Stimulated activated naive CD8-positive, alpha-beta T cell treated with anti-CD3 and anti-CD28 coated beads, Interleukin-15, Interleukin-2, amounts not matched to agents 100 ng/mL and 50 ng/mL, for 24 hours (primary cell): ENCODE measurements at regions not wholly inside any gene's neighbourhood (a gene's known extent, or its start where the extent isn't known, plus 50 kb on each side); places are given as distances from the start of the nearest gene placed in this dataset.

Experiments used
- H3K27ac Mint-ChIP-seq: one replicate; pipeline ENCODE4 v1.8.0; 2021; ENCODE audit warnings: mild to moderate bottlenecking, mixed read lengths
- H3K27me3 Mint-ChIP-seq: one replicate; pipeline ENCODE4 v1.8.0; 2021; ENCODE audit warnings: mixed read lengths
- H3K36me3 Mint-ChIP-seq: one replicate; pipeline ENCODE4 v1.8.0; 2021; ENCODE audit warnings: low read depth, mixed read lengths
- H3K4me1 Mint-ChIP-seq: one replicate; pipeline ENCODE4 v1.8.0; 2021; ENCODE audit warnings: low read depth, mixed read lengths
- H3K4me3 Mint-ChIP-seq: one replicate; pipeline ENCODE4 v1.8.0; 2021; ENCODE audit warnings: mild to moderate bottlenecking, mixed read lengths
- H3K9me3 Mint-ChIP-seq: one replicate; pipeline ENCODE4 v1.8.0; 2021; ENCODE audit warnings: mixed read lengths

- no peaks in the 10 kb centered on the region for H3K27me3 Mint-ChIP-seq
- no peaks in the 10 kb centered on the region for H3K9me3 Mint-ChIP-seq
- no peaks in the 10 kb centered on the region for H3K36me3 Mint-ChIP-seq
- H3K4me3 Mint-ChIP-seq, result no peak overlapping the region
- H3K4me1 Mint-ChIP-seq, result no peaks in the 10 kb centered on the region
- H3K27ac Mint-ChIP-seq, result no peak overlapping the region
These were observed 459.5 kb downstream of the DHX35 start for GRCh38 chr20:39421571-39422105.

- peaks cover 3% of the 10 kb centered on the region for H3K27me3 Mint-ChIP-seq
- H3K27ac Mint-ChIP-seq, result no peak overlapping the region
- no peak overlapping the region for H3K4me3 Mint-ChIP-seq
- H3K9me3 Mint-ChIP-seq, result no peaks in the 10 kb centered on the region
- no peaks in the 10 kb centered on the region for H3K4me1 Mint-ChIP-seq
- no peaks in the 10 kb centered on the region for H3K36me3 Mint-ChIP-seq
These were observed 449.9 kb downstream of the DHX35 start for GRCh38 chr20:39412091-39412490.

- Mint-ChIP-seq H3K4me1 (no peaks in the 10 kb centered on the region), H3K36me3 (no peaks in the 10 kb centered on the region), H3K4me3 (no peak overlapping the region), H3K27ac (no peak overlapping the region), H3K27me3 (no peaks in the 10 kb centered on the region), H3K9me3 (no peaks in the 10 kb centered on the region)
These were observed 437.3 kb downstream of the DHX35 start for GRCh38 chr20:39399463-39399862.

GRCh38 chr20:39398656-39399055, 436.5 kb downstream of the DHX35 start:
- no peaks in the 10 kb centered on the region for H3K36me3 Mint-ChIP-seq

GRCh38 chr20:39397646-39398045, 435.5 kb downstream of the DHX35 start:
- H3K27me3 Mint-ChIP-seq, result no peaks in the 10 kb centered on the region
- no peaks in the 10 kb centered on the region for H3K36me3 Mint-ChIP-seq
- no peaks in the 10 kb centered on the region for H3K9me3 Mint-ChIP-seq
- no peak overlapping the region for H3K27ac Mint-ChIP-seq
- no peaks in the 10 kb centered on the region for H3K4me1 Mint-ChIP-seq
- H3K4me3 Mint-ChIP-seq, result no peak overlapping the region

More at GRCh38 chr20:39398656-39399055, 436.5 kb downstream of the DHX35 start:
- Mint-ChIP-seq H3K27ac (no peak overlapping the region), H3K27me3 (no peaks in the 10 kb centered on the region), H3K9me3 (no peaks in the 10 kb centered on the region), H3K4me3 (no peak overlapping the region), H3K4me1 (no peaks in the 10 kb centered on the region)

GRCh38 chr20:39395478-39396291, 433.5 kb downstream of the DHX35 start:
- Mint-ChIP-seq H3K27ac (no peak overlapping the region), H3K27me3 (peaks cover 4% of the 10 kb centered on the region), H3K36me3 (no peaks in the 10 kb centered on the region), H3K4me3 (no peak overlapping the region), H3K9me3 (no peaks in the 10 kb centered on the region), H3K4me1 (no peaks in the 10 kb centered on the region)

- Mint-ChIP-seq H3K9me3 (no peaks in the 10 kb centered on the region), H3K4me1 (no peaks in the 10 kb centered on the region), H3K4me3 (no peak overlapping the region), H3K36me3 (no peaks in the 10 kb centered on the region), H3K27ac (no peak overlapping the region), H3K27me3 (peaks cover 4% of the 10 kb centered on the region)
These were observed 432.3 kb downstream of the DHX35 start for GRCh38 chr20:39394461-39394860.

GRCh38 chr20:39390186-39390585, 428.0 kb downstream of the DHX35 start:
- peaks cover 8% of the 10 kb centered on the region for H3K27me3 Mint-ChIP-seq
- H3K4me3 Mint-ChIP-seq, result no peak overlapping the region
- H3K36me3 Mint-ChIP-seq, result no peaks in the 10 kb centered on the region
- no peaks in the 10 kb centered on the region for H3K4me1 Mint-ChIP-seq
- no peaks in the 10 kb centered on the region for H3K9me3 Mint-ChIP-seq
- H3K27ac Mint-ChIP-seq, result no peak overlapping the region

- no peaks in the 10 kb centered on the region for H3K4me1 Mint-ChIP-seq
- H3K4me3 Mint-ChIP-seq, result no peak overlapping the region
- H3K27ac Mint-ChIP-seq, result no peak overlapping the region
- no peaks in the 10 kb centered on the region for H3K27me3 Mint-ChIP-seq
- H3K36me3 Mint-ChIP-seq, result no peaks in the 10 kb centered on the region
- H3K9me3 Mint-ChIP-seq, result no peaks in the 10 kb centered on the region
These were observed 419.5 kb downstream of the DHX35 start for GRCh38 chr20:39381595-39381994.

GRCh38 chr20:39378776-39379175, 416.6 kb downstream of the DHX35 start:
- no peaks in the 10 kb centered on the region for H3K27me3 Mint-ChIP-seq
- H3K36me3 Mint-ChIP-seq, result no peaks in the 10 kb centered on the region
- H3K4me1 Mint-ChIP-seq, result no peaks in the 10 kb centered on the region
- H3K9me3 Mint-ChIP-seq, result no peaks in the 10 kb centered on the region
- no peak overlapping the region for H3K4me3 Mint-ChIP-seq
- no peak overlapping the region for H3K27ac Mint-ChIP-seq

- Mint-ChIP-seq H3K4me1 (no peaks in the 10 kb centered on the region), H3K27ac (no peak overlapping the region), H3K27me3 (no peaks in the 10 kb centered on the region), H3K4me3 (no peak overlapping the region), H3K36me3 (no peaks in the 10 kb centered on the region), H3K9me3 (no peaks in the 10 kb centered on the region)
These were observed 414.6 kb downstream of the DHX35 start for GRCh38 chr20:39376788-39377187.

- Mint-ChIP-seq H3K27ac (no peak overlapping the region), H3K4me3 (no peak overlapping the region)
These were observed 402.2 kb downstream of the DHX35 start for GRCh38 chr20:39364320-39364719.

GRCh38 chr20:39359981-39360620, 398.0 kb downstream of the DHX35 start:
- Mint-ChIP-seq H3K36me3 (no peaks in the 10 kb centered on the region), H3K27ac (no peak overlapping the region), H3K27me3 (no peaks in the 10 kb centered on the region), H3K9me3 (no peaks in the 10 kb centered on the region), H3K4me1 (no peaks in the 10 kb centered on the region), H3K4me3 (no peak overlapping the region)

More at GRCh38 chr20:39364320-39364719, 402.2 kb downstream of the DHX35 start:
- Mint-ChIP-seq H3K9me3 (peaks cover 11% of the 10 kb centered on the region), H3K36me3 (no peaks in the 10 kb centered on the region), H3K27me3 (peaks cover 6% of the 10 kb centered on the region), H3K4me1 (no peaks in the 10 kb centered on the region)

GRCh38 chr20:39358052-39358451, 395.9 kb downstream of the DHX35 start:
- Mint-ChIP-seq H3K4me1 (no peaks in the 10 kb centered on the region), H3K9me3 (no peaks in the 10 kb centered on the region), H3K36me3 (no peaks in the 10 kb centered on the region), H3K4me3 (no peak overlapping the region), H3K27me3 (peaks cover 11% of the 10 kb centered on the region), H3K27ac (no peak overlapping the region)

- Mint-ChIP-seq H3K9me3 (no peaks in the 10 kb centered on the region), H3K27me3 (peaks cover 12% of the 10 kb centered on the region), H3K36me3 (no peaks in the 10 kb centered on the region), H3K4me3 (no peak overlapping the region), H3K4me1 (no peaks in the 10 kb centered on the region), H3K27ac (no peak overlapping the region)
These were observed 394.8 kb downstream of the DHX35 start for GRCh38 chr20:39356908-39357307.
